Immature natural killer cell (primary cell): ENCODE measurements at regions not wholly inside any gene's neighbourhood (a gene's known extent, or its start where the extent isn't known, plus 50 kb on each side); places are given as distances from the start of the nearest gene placed in this dataset.

ENCODE experiments used
- DNase-seq, 3 donors: peaks; one replicate each; pipeline ENCODE4 v3.0.0; 2022; ENCODE audit warnings: mixed read lengths in 1 of 3
- H3K27ac Mint-ChIP-seq, 6 donors: one replicate each; pipeline ENCODE4 v1.8.0; 2020; ENCODE audit warnings: mixed read lengths in 6 of 6, mild to moderate bottlenecking in 5 of 6, inconsistent platforms in 4 of 6, moderate library complexity in 3 of 6
- H3K27me3 Mint-ChIP-seq, 3 donors: one replicate each; pipeline ENCODE4 v1.8.0; 2020 to 2021; ENCODE audit warnings: low read depth in 3 of 3, mild to moderate bottlenecking in 3 of 3, mixed read lengths in 3 of 3, moderate library complexity in 3 of 3, inconsistent platforms in 1 of 3
- H3K36me3 Mint-ChIP-seq, 3 donors: one replicate each; pipeline ENCODE4 v1.8.0; 2020; ENCODE audit warnings: mixed read lengths in 3 of 3, inconsistent platforms in 2 of 3, mild to moderate bottlenecking in 2 of 3
- H3K4me1 Mint-ChIP-seq, 2 donors: one replicate each; pipeline ENCODE4 v1.8.0; 2020; ENCODE audit warnings: inconsistent platforms in 2 of 2, mild to moderate bottlenecking in 2 of 2, mixed read lengths in 2 of 2, moderate library complexity in 1 of 2
- H3K4me3 Mint-ChIP-seq, 5 donors: one replicate each; pipeline ENCODE4 v1.8.0; 2020; ENCODE audit warnings: mild to moderate bottlenecking in 5 of 5, mixed read lengths in 5 of 5, inconsistent platforms in 3 of 5, moderate library complexity in 3 of 5
- H3K9me3 Mint-ChIP-seq, 6 donors: one replicate each; pipeline ENCODE4 v1.8.0; 2020; ENCODE audit warnings: mild to moderate bottlenecking in 6 of 6, mixed read lengths in 6 of 6, inconsistent platforms in 4 of 6, moderate library complexity in 3 of 6

- H3K9me3 Mint-ChIP-seq, result no peaks in the 10 kb centered on the region
- H3K27me3 Mint-ChIP-seq, result peaks cover 0 to 2% (median 0%) of the 10 kb centered on the region in 3 donors
- H3K27ac Mint-ChIP-seq, result no peak overlapping the region
- DNase-seq, result no peak
- peaks cover 22 to 26% of the 10 kb centered on the region in 2 donors for H3K4me1 Mint-ChIP-seq
- H3K36me3 Mint-ChIP-seq, result no peaks in the 10 kb centered on the region
- no peak overlapping the region for H3K4me3 Mint-ChIP-seq
Measured at GRCh38 chr7:41870461-41871138, 167.7 kb upstream of the INHBA start.

- Mint-ChIP-seq H3K27ac (no peak overlapping the region), H3K4me3 (no peak overlapping the region)
Measured at GRCh38 chr7:41869997-41870396, 167.1 kb upstream of the INHBA start.

GRCh38 chr7:41869596-41869995 lies 166.7 kb upstream of the INHBA start:
- Mint-ChIP-seq H3K4me3 (no peak overlapping the region), H3K27ac (no peak overlapping the region), H3K4me1 (peaks cover 14 to 16% of the 10 kb centered on the region in 2 donors), H3K27me3 (peaks cover 0 to 2% (median 0%) of the 10 kb centered on the region in 3 donors), H3K36me3 (no peaks in the 10 kb centered on the region), H3K9me3 (no peaks in the 10 kb centered on the region)
- no peak for DNase-seq

More at GRCh38 chr7:41869997-41870396, 167.1 kb upstream of the INHBA start:
- Mint-ChIP-seq H3K36me3 (no peaks in the 10 kb centered on the region), H3K27me3 (peaks cover 0 to 2% (median 0%) of the 10 kb centered on the region in 3 donors), H3K4me1 (peaks cover 18 to 20% of the 10 kb centered on the region in 2 donors), H3K9me3 (no peaks in the 10 kb centered on the region)
- DNase-seq, result no peak

GRCh38 chr7:41869091-41869490 lies 166.2 kb upstream of the INHBA start:
- Mint-ChIP-seq H3K4me1 (peaks cover 8 to 11% of the 10 kb centered on the region in 2 donors), H3K4me3 (no peak overlapping the region), H3K27me3 (peaks cover 0 to 2% (median 0%) of the 10 kb centered on the region in 3 donors), H3K9me3 (no peaks in the 10 kb centered on the region), H3K36me3 (no peaks in the 10 kb centered on the region), H3K27ac (no peak overlapping the region)
- DNase-seq, result no peak

GRCh38 chr7:41867639-41868280 lies 164.9 kb upstream of the INHBA start:
- H3K9me3 Mint-ChIP-seq, result no peaks in the 10 kb centered on the region
- H3K27me3 Mint-ChIP-seq, result peaks cover 0 to 2% (median 0%) of the 10 kb centered on the region in 3 donors
- DNase-seq, result no peak
- no peak overlapping the region for H3K27ac Mint-ChIP-seq
- H3K4me1 Mint-ChIP-seq, result no peaks in the 10 kb centered on the region
- H3K36me3 Mint-ChIP-seq, result no peaks in the 10 kb centered on the region
- H3K4me3 Mint-ChIP-seq, result no peak overlapping the region

- Mint-ChIP-seq H3K9me3 (no peaks in the 10 kb centered on the region), H3K4me1 (no peaks in the 10 kb centered on the region), H3K27me3 (peaks cover 0 to 4% (median 0%) of the 10 kb centered on the region in 3 donors), H3K27ac (no peak overlapping the region), H3K4me3 (no peak overlapping the region), H3K36me3 (no peaks in the 10 kb centered on the region)
- no peak for DNase-seq
Measured at GRCh38 chr7:41862261-41862660, 159.4 kb upstream of the INHBA start.

GRCh38 chr7:41861642-41862041 lies 158.8 kb upstream of the INHBA start:
- H3K4me3 Mint-ChIP-seq, result no peak overlapping the region
- no peaks in the 10 kb centered on the region for H3K9me3 Mint-ChIP-seq
- peaks cover 0 to 4% (median 0%) of the 10 kb centered on the region in 3 donors for H3K27me3 Mint-ChIP-seq
- DNase-seq, result no peak
- H3K36me3 Mint-ChIP-seq, result no peaks in the 10 kb centered on the region
- no peak overlapping the region for H3K27ac Mint-ChIP-seq
- no peaks in the 10 kb centered on the region for H3K4me1 Mint-ChIP-seq

- H3K4me1 Mint-ChIP-seq, result no peaks in the 10 kb centered on the region
- H3K4me3 Mint-ChIP-seq, result no peak overlapping the region
- H3K27ac Mint-ChIP-seq, result no peak overlapping the region
- H3K9me3 Mint-ChIP-seq, result no peaks in the 10 kb centered on the region
- DNase-seq, result no peak
- no peaks in the 10 kb centered on the region for H3K36me3 Mint-ChIP-seq
- H3K27me3 Mint-ChIP-seq, result peaks cover 0 to 7% (median 3%) of the 10 kb centered on the region in 3 donors
Measured at GRCh38 chr7:41858201-41858600, 155.3 kb upstream of the INHBA start.

GRCh38 chr7:41855798-41856197 lies 152.9 kb upstream of the INHBA start:
- no peak overlapping the region for H3K27ac Mint-ChIP-seq
- H3K27me3 Mint-ChIP-seq, result peaks cover 2 to 6% (median 6%) of the 10 kb centered on the region in 3 donors
- H3K9me3 Mint-ChIP-seq, result no peaks in the 10 kb centered on the region
- H3K36me3 Mint-ChIP-seq, result no peaks in the 10 kb centered on the region
- no peaks in the 10 kb centered on the region for H3K4me1 Mint-ChIP-seq
- no peak overlapping the region for H3K4me3 Mint-ChIP-seq
- DNase-seq, result no peak

GRCh38 chr7:41847606-41848005 lies 144.7 kb upstream of the INHBA start:
- Mint-ChIP-seq H3K4me3 (no peak overlapping the region), H3K27me3 (peaks cover 0 to 3% (median 0%) of the 10 kb centered on the region in 3 donors), H3K4me1 (no peaks in the 10 kb centered on the region), H3K27ac (no peak overlapping the region), H3K36me3 (no peaks in the 10 kb centered on the region), H3K9me3 (peaks cover 0 to 4% (median 0%) of the 10 kb centered on the region in 6 donors)
- no peak for DNase-seq

GRCh38 chr7:41847151-41847550 lies 144.3 kb upstream of the INHBA start:
- Mint-ChIP-seq H3K9me3 (peaks cover 0 to 4% (median 0%) of the 10 kb centered on the region in 6 donors), H3K4me1 (no peaks in the 10 kb centered on the region), H3K27me3 (no peaks in the 10 kb centered on the region), H3K36me3 (no peaks in the 10 kb centered on the region), H3K4me3 (no peak overlapping the region), H3K27ac (no peak overlapping the region)
- DNase-seq, result no peak

- Mint-ChIP-seq H3K27ac (no peak overlapping the region), H3K9me3 (peaks cover 0 to 4% (median 0%) of the 10 kb centered on the region in 6 donors), H3K4me1 (no peaks in the 10 kb centered on the region), H3K4me3 (no peak overlapping the region), H3K27me3 (peaks cover 0 to 3% (median 2%) of the 10 kb centered on the region in 3 donors), H3K36me3 (no peaks in the 10 kb centered on the region)
- no peak for DNase-seq
Measured at GRCh38 chr7:41842956-41843355, 140.1 kb upstream of the INHBA start.

- Mint-ChIP-seq H3K27me3 (peaks cover 0 to 4% (median 3%) of the 10 kb centered on the region in 3 donors), H3K36me3 (no peaks in the 10 kb centered on the region), H3K9me3 (no peaks in the 10 kb centered on the region), H3K27ac (no peak overlapping the region), H3K4me3 (no peak overlapping the region), H3K4me1 (no peaks in the 10 kb centered on the region)
- no peak for DNase-seq
Measured at GRCh38 chr7:41837916-41838315, 135.0 kb upstream of the INHBA start.

GRCh38 chr7:41835976-41836530 lies 133.2 kb upstream of the INHBA start:
- Mint-ChIP-seq H3K36me3 (peaks cover 0 to 8% (median 0%) of the 10 kb centered on the region in 3 donors), H3K9me3 (peaks cover 0 to 9% (median 0%) of the 10 kb centered on the region in 6 donors), H3K27me3 (peaks cover 0 to 5% (median 3%) of the 10 kb centered on the region in 3 donors), H3K4me3 (no peak overlapping the region), H3K27ac (no peak overlapping the region), H3K4me1 (no peaks in the 10 kb centered on the region)
- DNase-seq, result no peak
